B cell (primary cell): ENCODE measurements at regions not wholly inside any gene's neighbourhood (a gene's known extent, or its start where the extent isn't known, plus 50 kb on each side); places are given as distances from the start of the nearest gene placed in this dataset.
"Not testable (repeated sequence)": the region's sequence is repeated elsewhere in the genome, so short reads cannot be mapped to it uniquely, and the experiment has no call there.

Source experiments
- EZH2 ChIP-seq: IDR thresholded peaks from 2 replicates; pipeline ENCODE4 v1.6.1; 2012; ENCODE audit warnings: borderline replicate concordance, low read depth, mild to moderate bottlenecking, moderate library complexity, low read length; ENCODE audit not compliant: insufficient read depth, poor library complexity, severe bottlenecking
- TF ChIP-seq, protein P1 (sequence below): fragments of 200-600 bp; IDR thresholded peaks from one replicate; pipeline ENCODE4 v1.8.0; 2022; ENCODE audit warnings: antibody characterized with exemption, mild to moderate bottlenecking

- TF ChIP-seq, protein P1, sequence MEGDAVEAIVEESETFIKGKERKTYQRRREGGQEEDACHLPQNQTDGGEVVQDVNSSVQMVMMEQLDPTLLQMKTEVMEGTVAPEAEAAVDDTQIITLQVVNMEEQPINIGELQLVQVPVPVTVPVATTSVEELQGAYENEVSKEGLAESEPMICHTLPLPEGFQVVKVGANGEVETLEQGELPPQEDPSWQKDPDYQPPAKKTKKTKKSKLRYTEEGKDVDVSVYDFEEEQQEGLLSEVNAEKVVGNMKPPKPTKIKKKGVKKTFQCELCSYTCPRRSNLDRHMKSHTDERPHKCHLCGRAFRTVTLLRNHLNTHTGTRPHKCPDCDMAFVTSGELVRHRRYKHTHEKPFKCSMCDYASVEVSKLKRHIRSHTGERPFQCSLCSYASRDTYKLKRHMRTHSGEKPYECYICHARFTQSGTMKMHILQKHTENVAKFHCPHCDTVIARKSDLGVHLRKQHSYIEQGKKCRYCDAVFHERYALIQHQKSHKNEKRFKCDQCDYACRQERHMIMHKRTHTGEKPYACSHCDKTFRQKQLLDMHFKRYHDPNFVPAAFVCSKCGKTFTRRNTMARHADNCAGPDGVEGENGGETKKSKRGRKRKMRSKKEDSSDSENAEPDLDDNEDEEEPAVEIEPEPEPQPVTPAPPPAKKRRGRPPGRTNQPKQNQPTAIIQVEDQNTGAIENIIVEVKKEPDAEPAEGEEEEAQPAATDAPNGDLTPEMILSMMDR = not testable (repeated sequence)
- TF ChIP-seq EZH2 = not testable (repeated sequence)
These were observed 70.2 kb downstream of the ZNF726 start for GRCh38 chr19:23984911-23985310.
